K562 (cell line): ENCODE measurements at regions not wholly inside any gene's neighbourhood (a gene's known extent, or its start where the extent isn't known, plus 50 kb on each side); places are given as distances from the start of the nearest gene placed in this dataset.

Source experiments
- ATAC-seq: fragments of 200-7000 bp; cut with Tn5 transposase; 3 replicates; pipeline ENCODE4 v1.9.1; 2020; ENCODE audit warnings: moderate library complexity
- BruUV-seq: library from RNA; stranded (reverse); fragments of 400-500 nt; replicated peaks from 2 replicates; lab custom pipeline; 2021; lab: Mats Ljungman, UMichigan
- CTCF ChIA-PET: fragments of 300-600 bp; formaldehyde crosslinking; extraction: SDS; loops from one replicate; lab custom pipeline; 2021; ENCODE audit warnings: low intra/inter-chr PET ratio; lab: Yijun Ruan, JAX
- POLR2A ChIA-PET: fragments of 300-600, 350-650 bp; sonication (Branson Sonifier 250); formaldehyde crosslinking; extraction: SDS; loops from one replicate; lab custom pipeline; 2021; ENCODE audit warnings: antibody characterized with exemption, inconsistent platforms; lab: Yijun Ruan, JAX
- DNase-seq, 4 experiments: peaks; one replicate each; pipeline versions ENCODE4 v3.0.0 to v3.0.0-alpha.2; 2011 to 2018; ENCODE audit warnings: low spot score in 3 of 4, mixed read lengths in 3 of 4; ENCODE audit errors: extremely low read depth in 1 of 4
- FAIRE-seq: peaks from 2 replicates; lab custom pipeline; 2011; peaks lifted over from hg19 to GRCh38; lab: Jason Lieb, UNC
- H2AFZ ChIP-seq: 2 replicates; pipeline ENCODE4 v1.6.0; 2011; ENCODE audit warnings: low read depth, low read length, control low read depth, inconsistent platforms
- H3K27ac ChIP-seq: fragments of 200-600 bp; 3 replicates; pipeline ENCODE4 v1.8.0; 2011; ENCODE audit warnings: low read depth, mild to moderate bottlenecking, control low read depth, inconsistent platforms, low read length, moderate library complexity, mixed read lengths; ENCODE audit errors: extremely low read depth
- H3K27me3 ChIP-seq, 2 experiments: fragments of 300-600 bp in 1 of 2; 2 replicates in 1 of 2; 3 replicates in 1 of 2; pipeline versions ENCODE4 v1.6.0 to v1.8.0; 2011; ENCODE audit warnings: inconsistent platforms in 2 of 2, low read length in 2 of 2, mild to moderate bottlenecking in 1 of 2, mixed read lengths in 1 of 2, moderate library complexity in 1 of 2; ENCODE audit not compliant: control insufficient read depth in 2 of 2, insufficient read depth in 2 of 2
- H3K36me3 ChIP-seq: fragments of 300-600 bp; 3 replicates; pipeline ENCODE4 v1.8.0; 2011; ENCODE audit warnings: mild to moderate bottlenecking, low read length, inconsistent platforms; ENCODE audit not compliant: control insufficient read depth, insufficient read depth
- H3K4me1 ChIP-seq, 2 experiments: fragments of 200-600 bp in 1 of 2; replicated peaks in 1 of 2; 2 replicates in 1 of 2; 3 replicates in 1 of 2; pipeline versions ENCODE4 v1.5.1 to v1.8.0; 2011; ENCODE audit warnings: inconsistent platforms in 2 of 2, low read length in 2 of 2, mild to moderate bottlenecking in 1 of 2, mixed read lengths in 1 of 2, moderate library complexity in 1 of 2; ENCODE audit not compliant: control insufficient read depth in 2 of 2, insufficient read depth in 2 of 2
- H3K4me2 ChIP-seq: 2 replicates; pipeline ENCODE4 v1.6.1; 2011; ENCODE audit warnings: low read length, control low read depth, inconsistent platforms, mixed read lengths; ENCODE audit not compliant: insufficient read depth
- H3K4me3 ChIP-seq: fragments of 200-600 bp; sonication (generic), shearing (Covaris generic); 2 replicates; pipeline ENCODE4 v1.5.1; 2016; ENCODE audit warnings: control low read depth, inconsistent platforms
- H3K79me2 ChIP-seq: fragments of 200-600 bp; 3 replicates; pipeline ENCODE4 v1.8.0; 2011; ENCODE audit warnings: low read length, inconsistent platforms; ENCODE audit not compliant: control insufficient read depth, insufficient read depth
- H3K9ac ChIP-seq, 2 experiments: 2 replicates each; pipeline versions ENCODE4 v1.6.0 to v1.6.1; 2011; ENCODE audit warnings: low read depth in 2 of 2, low read length in 2 of 2, control low read depth in 1 of 2, inconsistent platforms in 1 of 2, mild to moderate bottlenecking in 1 of 2, mixed read lengths in 1 of 2; ENCODE audit not compliant: insufficient read depth in 1 of 2
- H3K9me1 ChIP-seq: one replicate; pipeline ENCODE4 v1.6.0; 2011; ENCODE audit warnings: inconsistent platforms, mild to moderate bottlenecking, low read length, moderate library complexity; ENCODE audit not compliant: control insufficient read depth, insufficient read depth
- H3K9me3 ChIP-seq: replicated peaks from 2 replicates; pipeline ENCODE4 v1.5.1; 2011; ENCODE audit warnings: low read depth, low read length, inconsistent platforms; ENCODE audit not compliant: control insufficient read depth, insufficient read depth
- H4K20me1 ChIP-seq: replicated peaks from 2 replicates; pipeline ENCODE4 v1.6.1; 2011; ENCODE audit warnings: low read length, inconsistent platforms, mixed read lengths; ENCODE audit not compliant: control insufficient read depth, insufficient read depth
- HDGF ChIP-seq: fragments of 450-650 bp; IDR thresholded peaks from 2 replicates; pipeline ENCODE4 v1.6.1; 2016
- HNRNPUL1 ChIP-seq: fragments of 200-400 bp; formaldehyde crosslinking; IDR thresholded peaks from 2 replicates; pipeline ENCODE4 v1.6.1; 2017; ENCODE audit warnings: low read length
- KHSRP ChIP-seq: fragments of 450-650 bp; IDR thresholded peaks from 2 replicates; pipeline ENCODE4 v1.6.1; 2017
- NFIX ChIP-seq: fragments of 250-450 bp; sonication (Bioruptor Pico); IDR thresholded peaks from 2 replicates; pipeline ENCODE4 v1.4.0; 2020; ENCODE audit warnings: low read depth, mild to moderate bottlenecking, moderate library complexity
- SAP30 ChIP-seq: fragments of 200-600 bp; sonication (generic); IDR thresholded peaks from 2 replicates; pipeline ENCODE4 v1.6.1; 2012; ENCODE audit warnings: borderline replicate concordance, low read depth, mild to moderate bottlenecking, moderate library complexity, low read length, control low read depth, inconsistent platforms; ENCODE audit not compliant: insufficient read depth, poor library complexity, severe bottlenecking
- SNAPC5 ChIP-seq: fragments of 250-450 bp; sonication (Bioruptor Pico); IDR thresholded peaks from 2 replicates; pipeline ENCODE4 v1.8.0; 2021; ENCODE audit warnings: moderate library complexity, mild to moderate bottlenecking, inconsistent platforms
- ZNF165 ChIP-seq: fragments of 250-450 bp; sonication (Bioruptor Pico); IDR thresholded peaks from 2 replicates; pipeline ENCODE4 v1.4.0; 2020; ENCODE audit warnings: borderline replicate concordance
- ZNF395 ChIP-seq: fragments of 200-800 bp; sonication (Bioruptor generic); IDR thresholded peaks from 2 replicates; pipeline ENCODE4 v1.6.1; 2017; ENCODE audit warnings: missing genetic modification characterization, missing compliant biosample characterization
- ZNF584 ChIP-seq: fragments of 200-800 bp; sonication (Bioruptor generic); IDR thresholded peaks from 2 replicates; pipeline ENCODE4 v1.6.1; 2016; ENCODE audit warnings: low read depth, mild to moderate bottlenecking, missing genetic modification characterization, missing compliant biosample characterization
- ZNF717 ChIP-seq: fragments of 250-450 bp; sonication (Bioruptor Pico); IDR thresholded peaks from 2 replicates; pipeline ENCODE4 v1.5.0; 2021
- WGBS: fragments of 100-300 bp; shearing (Covaris generic); methylation state at CpG from one replicate; pipeline ENCODE4 v1.1.6; 2016; ENCODE audit warnings: low coverage, mixed read lengths; ENCODE audit not compliant: insufficient coverage; ENCODE audit errors: missing lambda C conversion rate; 5-methylcytosine and 5-hydroxymethylcytosine counted together
- in situ Hi-C: fragments of 300-500 bp; cut with MboI; formaldehyde crosslinking; loops from 4 replicates; pipeline ENCODE4 v1.15.0; 2018; ENCODE audit warnings: inconsistent platforms, mixed read lengths
- intact Hi-C: fragments of 100-400 bp; cut with micrococcal nuclease; formaldehyde crosslinking; loops from 2 replicates; pipeline ENCODE4 v1.14.2; 2022
- TF ChIP-seq, protein P1 (sequence below): fragments of 250-450 bp; sonication (Bioruptor Pico); IDR thresholded peaks from 2 replicates; pipeline ENCODE4 v1.6.1; 2021; ENCODE audit warnings: mild to moderate bottlenecking
- TF ChIP-seq, protein P2 (sequence below): fragments of 450-650 bp; IDR thresholded peaks from 2 replicates; pipeline ENCODE4 v1.6.1; 2018; ENCODE audit warnings: mild to moderate bottlenecking, low read depth; ENCODE audit not compliant: partially characterized antibody

- DNase-seq = no peak
- in situ Hi-C loops (no loop called here), intact Hi-C loops (no loop called here)
- ATAC-seq = no peak
- Histone ChIP-seq H4K20me1 (no peaks in the 10 kb centered on the region), H3K27me3 (no peaks in the 10 kb centered on the region), H2AFZ (no peak overlapping the region), H3K9me1 (no peaks in the 10 kb centered on the region), H3K4me1 (no peaks in the 10 kb centered on the region), H3K79me2 (no peaks in the 10 kb centered on the region), H3K9me3 (no peaks in the 10 kb centered on the region), H3K36me3 (no peaks in the 10 kb centered on the region), H3K27ac (no peak overlapping the region), H3K4me3 (no peak overlapping the region), H3K4me2 (no peak overlapping the region), H3K9ac (no peak overlapping the region)
- 68% methylated on average over 2 of the region's 2 CpGs for WGBS
- FAIRE-seq = no peak
- TF ChIP-seq SNAPC5 (CRISPR knock-in tag) (no peak), HDGF (no peak), KHSRP (no peak), NFIX (CRISPR knock-in tag) (no peak), ZNF165 (CRISPR knock-in tag) (no peak), ZNF717 (no peak), SAP30 (no peak), ZNF584 (no peak), HNRNPUL1 (no peak), ZNF395 (CRISPR knock-in tag) (no peak)
- TF ChIP-seq, protein P1, sequence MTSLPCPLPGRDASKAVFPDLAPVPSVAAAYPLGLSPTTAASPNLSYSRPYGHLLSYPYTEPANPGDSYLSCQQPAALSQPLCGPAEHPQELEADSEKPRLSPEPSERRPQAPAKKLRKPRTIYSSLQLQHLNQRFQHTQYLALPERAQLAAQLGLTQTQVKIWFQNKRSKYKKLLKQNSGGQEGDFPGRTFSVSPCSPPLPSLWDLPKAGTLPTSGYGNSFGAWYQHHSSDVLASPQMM (CRISPR knock-in tag) = no peak
- TF ChIP-seq, protein P2, sequence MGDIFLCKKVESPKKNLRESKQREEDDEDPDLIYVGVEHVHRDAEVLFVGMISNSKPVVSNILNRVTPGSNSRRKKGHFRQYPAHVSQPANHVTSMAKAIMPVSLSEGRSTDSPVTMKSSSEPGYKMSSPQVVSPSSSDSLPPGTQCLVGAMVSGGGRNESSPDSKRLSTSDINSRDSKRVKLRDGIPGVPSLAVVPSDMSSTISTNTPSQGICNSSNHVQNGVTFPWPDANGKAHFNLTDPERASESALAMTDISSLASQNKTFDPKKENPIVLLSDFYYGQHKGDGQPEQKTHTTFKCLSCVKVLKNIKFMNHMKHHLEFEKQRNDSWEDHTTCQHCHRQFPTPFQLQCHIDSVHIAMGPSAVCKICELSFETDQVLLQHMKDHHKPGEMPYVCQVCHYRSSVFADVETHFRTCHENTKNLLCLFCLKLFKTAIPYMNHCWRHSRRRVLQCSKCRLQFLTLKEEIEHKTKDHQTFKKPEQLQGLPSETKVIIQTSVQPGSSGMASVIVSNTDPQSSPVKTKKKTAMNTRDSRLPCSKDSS = no peak
- CTCF ChIA-PET = no interaction called here
- POLR2A ChIA-PET = no interaction called here
- BruUV-seq = no TSS peak
Measured at GRCh38 chr15:96097661-96098060, 232.8 kb upstream of the NR2F2 start.
